HG02642 (cell line): ENCODE measurements at regions not wholly inside any gene's neighbourhood (a gene's known extent, or its start where the extent isn't known, plus 50 kb on each side); places are given as distances from the start of the nearest gene placed in this dataset.

Experiments used
- ATAC-seq: cut with Tn5 transposase; IDR thresholded peaks from one replicate; pipeline ENCODE4 v1.9.1; 2021; ENCODE audit warnings: mild to moderate bottlenecking; ENCODE audit not compliant: unreplicated experiment, poor library complexity

DNA sequence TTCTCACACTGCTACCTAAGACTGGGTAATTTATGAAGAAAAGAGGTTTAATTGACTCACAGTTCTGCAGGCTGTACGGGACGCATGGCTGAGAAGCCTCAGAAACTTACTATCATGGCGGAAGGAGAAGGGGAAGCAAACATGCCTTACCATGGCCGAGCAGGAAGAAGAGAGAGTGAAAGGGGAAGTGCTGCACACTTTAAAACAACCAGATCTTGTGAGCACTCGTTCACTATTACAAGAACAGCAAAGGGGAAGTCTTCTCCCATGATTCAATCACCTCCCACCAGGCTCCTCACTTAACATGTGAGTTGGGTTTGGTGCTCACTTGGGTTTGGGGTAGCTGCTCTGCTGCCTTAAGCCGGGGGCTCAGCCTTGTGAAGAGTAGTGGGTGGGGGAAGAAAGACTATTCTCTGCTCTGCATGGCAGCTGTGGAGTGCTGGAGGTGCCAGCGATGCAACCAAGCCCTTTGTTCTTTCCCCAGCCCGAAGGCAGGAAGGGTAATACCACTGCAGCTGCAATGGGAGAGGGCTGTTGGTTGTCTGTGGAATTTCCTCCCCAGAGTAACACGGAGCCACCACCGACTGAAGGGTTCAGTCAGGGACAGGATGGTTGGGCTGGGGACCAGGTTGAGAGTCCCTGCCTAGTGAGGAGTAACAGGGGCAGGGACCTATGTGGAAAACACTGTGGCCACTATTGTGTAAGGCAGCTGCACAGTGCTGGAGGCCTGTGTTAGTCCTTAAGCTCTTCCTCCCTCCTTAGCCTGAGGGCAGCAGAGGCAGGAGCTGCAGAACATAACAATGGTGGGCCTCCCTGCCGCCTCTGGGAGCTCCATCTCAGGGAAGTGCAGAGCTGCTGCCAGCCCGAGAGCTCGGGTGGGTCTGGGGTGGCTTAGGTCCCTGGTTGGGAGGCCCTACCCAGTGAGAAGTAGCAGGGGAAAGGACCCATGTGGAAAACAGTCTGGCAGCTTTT lies 1262.5 kb downstream of the EFNB2 start:
- ATAC-seq: no peak

DNA sequence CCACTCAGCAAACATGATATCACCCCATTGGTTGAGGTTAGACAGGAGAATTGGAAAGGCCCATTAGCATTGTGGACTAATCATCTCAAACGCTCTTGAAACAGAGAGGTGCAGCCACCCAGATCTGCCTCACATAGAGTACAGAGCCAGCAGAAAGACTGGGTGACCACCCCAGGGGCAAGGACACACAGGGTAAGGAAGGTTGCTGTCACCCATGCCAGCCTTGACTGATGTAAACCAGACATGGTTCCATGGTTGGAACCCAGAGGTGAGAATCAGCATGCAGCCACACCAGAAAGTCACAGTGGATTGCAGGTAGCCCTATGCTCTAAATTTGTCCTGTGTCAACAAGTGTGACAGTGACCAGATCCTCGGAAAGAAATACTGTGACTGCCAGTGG lies 1268.8 kb downstream of the EFNB2 start:
- no peak for ATAC-seq

DNA sequence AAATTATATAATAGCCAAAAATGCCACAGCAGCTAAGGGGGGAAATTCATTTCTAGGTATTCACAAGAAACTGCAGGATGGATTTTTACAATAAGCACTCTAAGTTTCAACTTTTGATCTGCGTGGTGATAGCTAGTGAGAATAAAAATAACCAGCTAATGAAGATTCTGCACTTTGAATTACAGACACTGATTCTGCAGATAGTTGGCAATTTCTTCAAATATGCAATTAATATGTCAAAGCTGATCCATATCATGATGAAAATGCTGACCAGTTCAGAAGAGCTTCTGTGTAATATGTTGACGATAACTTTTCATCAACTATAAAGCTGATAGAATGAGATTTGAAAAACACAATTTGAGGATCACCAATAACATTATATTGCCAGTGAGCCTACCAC lies 1272.9 kb downstream of the EFNB2 start:
- no peak for ATAC-seq

DNA sequence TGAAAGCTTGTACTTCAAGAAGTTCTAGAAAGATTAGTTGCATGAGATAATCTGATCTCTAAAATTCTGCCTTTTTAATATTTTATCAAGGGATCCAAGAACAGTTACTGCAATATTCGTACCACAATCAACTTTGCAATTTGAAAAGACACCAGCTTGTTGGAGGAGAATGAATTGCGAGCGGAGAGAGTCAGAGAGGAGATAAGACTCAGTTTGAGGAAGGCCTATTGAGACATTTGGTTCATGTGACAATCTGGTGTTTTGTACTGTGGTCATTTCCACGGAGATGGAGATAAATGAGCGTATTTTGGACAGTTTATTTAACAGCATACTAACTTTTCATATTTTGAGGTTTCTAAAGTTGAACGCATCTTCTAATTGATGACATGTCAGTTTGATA lies 1276.0 kb downstream of the EFNB2 start:
- no peak for ATAC-seq

DNA sequence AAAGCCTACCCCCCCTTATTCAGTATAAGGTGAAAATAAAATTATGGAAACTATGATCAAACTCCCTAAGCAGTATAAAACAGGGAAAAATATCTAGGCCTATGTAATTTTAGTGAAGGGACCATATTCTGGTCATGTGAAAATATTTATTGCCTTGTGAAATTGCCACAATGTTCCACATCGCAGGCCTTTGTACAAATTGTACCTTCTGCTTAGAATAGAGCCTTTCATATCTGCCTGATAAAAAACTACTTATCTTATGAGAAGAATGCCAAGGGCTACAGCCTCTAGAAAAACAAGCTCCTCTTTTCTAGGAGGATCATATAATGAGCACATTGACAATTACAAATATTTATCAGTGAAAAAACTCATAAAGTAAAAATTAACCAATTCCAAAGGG lies 1280.0 kb downstream of the EFNB2 start:
- no peak for ATAC-seq

DNA sequence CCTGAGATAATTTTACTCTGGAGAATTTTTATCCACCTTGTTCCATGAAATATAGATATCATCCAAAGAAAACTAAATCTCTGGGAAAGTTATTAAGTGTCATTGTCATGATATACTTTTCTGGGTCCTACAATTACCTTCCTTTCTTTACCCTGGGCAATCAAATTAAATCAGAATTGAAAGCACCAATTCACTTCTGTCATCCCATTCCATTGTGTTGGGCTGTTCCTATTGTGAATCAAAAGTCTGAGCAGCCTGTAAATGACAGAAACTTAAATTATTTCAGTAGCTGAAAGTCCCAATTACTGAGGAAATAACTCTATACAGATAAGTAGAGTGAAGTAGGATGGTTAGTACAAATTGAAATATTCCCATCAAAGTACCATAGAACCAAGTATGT lies 1284.2 kb downstream of the EFNB2 start:
- ATAC-seq: no peak

DNA sequence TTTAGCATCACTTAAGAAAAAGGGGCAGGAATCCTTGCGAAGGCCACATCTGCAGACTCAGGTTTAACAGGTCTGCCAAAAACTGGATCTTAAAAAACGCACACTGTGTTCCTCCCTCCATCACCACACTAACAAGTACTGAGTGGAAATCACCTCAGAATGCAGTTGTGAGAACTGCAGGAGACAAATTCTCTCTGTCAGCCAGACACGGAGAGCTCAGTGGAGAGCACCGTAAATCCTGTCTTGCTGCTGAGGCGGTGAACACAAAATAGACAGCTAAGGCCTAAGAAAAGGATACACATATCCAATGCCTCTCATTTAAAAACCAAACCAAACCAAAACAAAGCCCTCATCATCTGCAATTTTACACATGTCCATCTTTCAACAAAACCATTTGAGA lies 1287.6 kb downstream of the EFNB2 start:
- no peak for ATAC-seq

DNA sequence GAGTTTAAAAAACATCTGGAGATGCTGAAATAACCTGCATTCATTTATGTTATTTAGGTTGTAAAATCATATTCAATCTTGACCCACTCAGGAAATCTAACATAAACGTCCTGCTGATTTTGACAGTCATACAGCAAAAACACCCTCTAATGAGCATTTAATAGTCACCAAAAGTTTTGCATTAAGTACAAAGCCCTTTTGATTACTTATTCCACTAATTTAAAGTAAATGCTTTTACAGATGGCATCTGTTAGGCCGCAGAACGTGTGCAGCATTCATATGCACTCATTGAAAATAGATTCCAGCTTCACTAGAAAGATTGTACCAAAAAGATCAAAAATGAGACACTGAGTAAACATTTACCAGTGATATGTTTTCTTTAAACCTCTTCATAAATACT lies 1295.1 kb downstream of the EFNB2 start:
- no peak for ATAC-seq

DNA sequence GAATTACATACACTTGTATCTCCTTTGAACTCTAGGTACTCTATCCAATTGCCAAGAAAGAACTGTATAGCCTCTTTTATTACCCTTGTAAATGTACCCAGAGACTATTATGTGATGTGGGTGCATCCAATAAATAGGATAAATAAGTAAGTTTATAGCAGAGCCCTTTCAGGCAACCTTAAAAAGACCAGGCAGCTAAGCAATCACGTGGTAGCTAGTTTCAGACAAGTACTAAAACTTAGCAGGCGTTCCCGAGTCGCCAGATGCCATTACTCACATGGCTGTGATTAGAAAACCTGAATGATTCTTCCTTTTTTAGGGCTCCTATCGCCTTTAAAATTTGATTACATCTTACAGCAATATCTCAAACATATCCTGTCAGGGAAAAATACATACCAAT lies 1303.0 kb downstream of the EFNB2 start:
- no peak for ATAC-seq

DNA sequence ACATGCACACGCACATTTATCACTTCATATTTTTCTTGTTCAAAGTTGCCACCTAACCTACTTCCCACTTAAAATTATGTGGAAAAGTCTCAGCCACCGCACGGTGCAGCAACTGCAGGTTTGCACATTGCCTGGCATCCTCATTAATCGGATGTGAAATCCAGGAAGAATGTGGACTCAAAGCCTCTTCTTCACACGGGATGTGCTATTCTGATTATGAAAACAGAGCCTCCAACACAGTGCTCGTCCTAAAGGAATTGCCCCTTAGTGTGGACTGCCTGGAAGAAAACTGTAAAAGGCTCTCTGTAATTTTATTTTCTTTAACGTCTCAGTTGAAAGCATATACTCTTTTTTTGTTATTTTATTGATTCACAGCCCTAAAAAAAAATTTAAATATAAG lies 1303.5 kb downstream of the EFNB2 start:
- ATAC-seq: no peak

DNA sequence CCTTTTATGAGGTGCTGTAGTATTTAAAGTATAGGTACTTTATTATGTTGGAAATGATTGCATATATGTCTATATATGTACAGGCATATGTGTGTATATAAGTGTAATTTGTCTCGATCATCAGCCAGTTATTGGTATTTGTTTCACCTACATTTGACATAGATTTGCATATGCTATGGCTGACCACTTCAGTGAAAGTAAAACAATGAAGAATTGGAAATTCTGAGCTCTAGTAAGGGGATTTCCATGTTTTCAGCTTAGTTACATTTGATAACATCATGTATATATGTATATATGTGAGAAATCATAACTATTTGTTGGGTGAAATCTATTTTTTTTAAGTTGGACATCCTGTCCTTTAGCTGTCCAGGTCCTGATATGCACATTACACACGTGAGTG lies 1303.9 kb downstream of the EFNB2 start:
- ATAC-seq: no peak

DNA sequence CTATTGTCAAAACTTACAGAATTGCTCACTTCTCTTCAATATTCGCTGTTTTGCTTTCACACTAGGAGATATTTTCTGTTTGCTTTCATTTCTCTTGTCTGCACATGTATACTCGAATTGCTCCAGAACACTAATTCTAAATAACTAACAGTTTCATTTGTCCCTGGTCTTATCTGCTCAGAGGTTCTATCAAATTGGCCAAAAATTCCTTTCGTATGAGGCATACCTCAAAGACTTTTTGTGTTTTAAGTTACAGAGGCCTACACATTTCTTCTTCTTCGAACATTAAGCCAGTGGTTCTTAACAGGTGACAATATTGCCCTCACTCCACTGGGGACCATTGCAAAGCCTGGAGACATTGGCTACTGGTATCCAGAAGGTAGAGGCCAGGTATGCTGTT lies 1314.6 kb downstream of the EFNB2 start:
- ATAC-seq: no peak

DNA sequence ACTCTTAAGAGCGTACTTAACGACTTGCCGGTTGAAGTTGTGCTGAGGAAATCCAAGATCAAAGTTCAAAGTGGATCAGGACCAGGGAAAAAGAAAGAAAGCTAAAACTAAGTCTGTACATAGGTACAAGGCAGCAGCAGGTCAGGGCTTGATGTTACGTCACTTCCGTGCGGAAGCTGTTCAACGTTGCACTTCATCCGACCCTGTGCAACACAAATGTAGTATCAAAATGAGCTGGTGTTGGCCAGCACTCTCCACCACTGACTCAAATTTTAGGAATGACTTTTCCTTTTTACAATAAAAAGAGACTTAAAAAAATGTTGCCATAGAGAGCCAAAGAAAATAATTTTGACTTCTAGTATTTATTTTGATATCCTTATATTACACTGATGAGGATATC lies 1315.4 kb downstream of the EFNB2 start:
- no peak for ATAC-seq

DNA sequence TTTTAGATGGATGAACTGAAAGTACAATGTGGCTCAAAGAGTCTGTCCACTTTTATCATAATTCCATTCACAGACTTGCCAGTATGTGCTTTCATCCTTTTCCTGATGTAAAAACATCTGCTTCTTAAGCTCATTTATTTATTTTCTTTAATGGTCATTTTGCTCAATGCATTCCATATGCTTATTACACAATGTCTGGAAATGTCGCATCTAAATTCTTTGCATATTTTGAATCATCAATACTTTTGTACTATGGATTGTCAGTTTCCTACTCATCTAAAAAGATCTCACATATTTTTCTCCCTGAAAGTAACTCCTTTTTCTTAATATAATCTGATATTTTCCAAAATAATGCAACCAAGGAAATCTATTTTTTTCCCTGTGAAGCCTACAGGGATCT lies 1315.8 kb downstream of the EFNB2 start:
- ATAC-seq: no peak

DNA sequence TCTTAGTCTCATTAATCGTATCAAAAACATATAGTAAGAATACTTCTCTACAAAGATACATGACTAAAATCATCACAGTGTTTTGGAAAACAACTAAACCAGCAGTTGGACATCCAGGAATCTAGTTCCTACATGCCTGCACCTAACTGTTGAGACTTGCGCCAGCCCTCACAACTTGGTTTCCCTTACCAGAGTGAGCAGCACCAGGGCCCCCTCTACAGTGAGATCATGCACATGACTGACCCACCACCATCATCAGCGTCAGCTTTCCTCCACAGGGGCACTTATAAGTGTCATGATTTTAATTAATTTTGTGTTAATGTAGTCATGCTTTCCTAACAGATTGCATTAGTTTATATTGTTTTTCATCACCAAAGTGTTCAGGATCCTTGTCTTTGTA lies 1322.0 kb downstream of the EFNB2 start:
- ATAC-seq: no peak

DNA sequence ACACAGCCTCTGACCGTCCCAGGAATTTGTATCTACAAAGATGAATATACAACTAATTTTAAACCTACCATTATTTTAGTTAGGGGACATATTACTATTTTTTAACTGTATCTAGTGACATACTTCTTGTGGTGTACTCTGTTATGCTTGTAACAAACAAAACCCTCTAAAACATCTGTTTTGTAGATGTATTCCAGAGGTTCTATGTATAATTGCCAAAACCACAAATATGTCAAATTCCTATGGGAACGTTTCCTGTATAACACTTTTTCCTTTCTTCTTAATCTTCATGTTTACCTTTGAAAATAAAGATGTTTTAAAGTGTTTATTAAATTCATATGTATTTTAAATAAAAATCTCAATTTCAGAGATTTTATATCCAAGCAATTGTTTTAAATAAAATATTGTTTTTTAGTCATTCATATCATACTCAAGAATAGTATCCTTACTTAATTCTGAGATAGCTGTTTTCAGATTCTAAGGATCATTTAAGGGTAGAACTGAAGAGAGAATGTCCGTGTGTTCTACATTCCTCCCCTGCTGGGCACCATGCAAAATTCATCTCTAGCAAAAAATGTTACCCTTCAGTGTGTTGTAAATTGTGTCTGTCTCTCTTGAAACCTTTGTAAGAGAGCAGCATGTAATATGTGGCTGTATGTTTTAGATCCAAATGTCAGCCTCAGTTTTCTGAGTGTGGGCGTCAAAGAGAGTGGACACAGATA lies 1327.7 kb downstream of the EFNB2 start:
- ATAC-seq: no peak

DNA sequence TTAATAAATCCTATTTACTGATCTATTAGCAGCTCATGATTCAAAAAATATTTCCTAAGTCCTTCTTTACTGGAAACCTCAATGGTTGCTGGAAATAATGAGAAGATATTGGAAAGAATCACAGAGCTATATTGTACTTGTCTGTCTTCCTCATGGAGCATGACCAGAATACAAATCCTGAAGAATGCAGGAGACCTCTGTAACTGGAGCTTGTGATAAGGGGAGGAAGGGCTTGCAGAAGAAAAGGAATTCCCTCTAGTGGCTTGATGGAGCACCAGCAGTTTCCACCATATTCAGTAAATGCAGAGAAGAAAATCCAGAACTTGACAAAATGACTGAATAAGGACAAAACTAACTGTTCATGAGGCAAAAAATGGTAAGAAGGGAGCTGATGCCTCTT lies 1333.1 kb downstream of the EFNB2 start:
- peak; percentile 69 for ATAC-seq

DNA sequence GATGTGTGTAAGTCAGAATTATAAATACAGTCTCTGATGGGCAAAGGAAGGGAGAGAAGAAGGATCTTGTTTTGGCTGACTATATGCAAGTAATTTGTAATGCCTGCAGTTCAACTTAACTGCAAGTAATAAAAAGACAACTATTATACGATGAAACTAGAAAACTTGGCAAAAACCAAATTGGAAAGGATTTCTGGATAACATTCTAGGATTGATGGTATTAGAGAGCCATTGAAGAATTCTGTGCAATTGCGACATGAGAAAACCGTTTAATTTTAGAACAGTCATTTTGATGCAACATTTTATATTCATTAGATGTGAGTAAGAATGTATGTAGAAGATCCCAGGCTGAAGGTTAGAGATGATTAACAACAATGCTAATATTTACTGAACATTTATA lies 1334.1 kb downstream of the EFNB2 start:
- no peak for ATAC-seq

DNA sequence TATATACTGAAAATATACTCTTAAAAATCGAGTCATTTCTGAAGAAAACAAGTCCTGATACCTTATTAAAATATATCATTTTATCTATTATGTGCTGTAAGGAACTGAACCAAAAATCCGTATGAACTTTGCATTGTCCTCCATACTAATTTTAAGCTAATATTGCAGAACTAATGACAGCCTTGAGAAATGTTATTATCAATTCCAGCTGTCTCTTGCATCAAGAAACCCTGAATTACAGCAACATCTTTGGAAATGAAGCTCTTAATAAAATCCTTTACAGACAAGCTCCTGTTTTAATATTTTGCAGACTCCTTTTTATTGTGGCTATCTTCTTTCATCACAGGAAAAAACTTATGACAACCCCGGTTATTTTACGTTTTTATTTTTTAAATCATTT lies 1335.3 kb downstream of the EFNB2 start:
- no peak for ATAC-seq

DNA sequence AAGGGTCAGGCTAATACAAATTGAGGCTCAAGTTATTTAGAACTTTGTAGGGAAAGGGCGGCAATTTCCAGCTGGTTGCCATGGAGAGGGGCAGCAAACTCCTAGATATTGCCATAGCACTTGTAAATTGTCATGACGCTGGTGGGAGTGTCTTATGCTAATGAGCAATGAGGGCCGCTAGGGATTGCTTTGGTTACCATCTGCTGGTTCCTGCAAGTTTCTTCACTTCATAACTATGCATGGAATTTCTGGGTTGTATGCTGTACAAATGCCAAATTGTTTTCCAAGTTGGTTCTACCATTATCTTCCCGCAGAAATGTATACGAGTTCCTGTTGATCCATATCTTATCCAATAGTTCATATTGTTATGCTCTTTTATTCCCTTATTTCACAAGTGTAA lies 1339.4 kb downstream of the EFNB2 start:
- no peak for ATAC-seq

DNA sequence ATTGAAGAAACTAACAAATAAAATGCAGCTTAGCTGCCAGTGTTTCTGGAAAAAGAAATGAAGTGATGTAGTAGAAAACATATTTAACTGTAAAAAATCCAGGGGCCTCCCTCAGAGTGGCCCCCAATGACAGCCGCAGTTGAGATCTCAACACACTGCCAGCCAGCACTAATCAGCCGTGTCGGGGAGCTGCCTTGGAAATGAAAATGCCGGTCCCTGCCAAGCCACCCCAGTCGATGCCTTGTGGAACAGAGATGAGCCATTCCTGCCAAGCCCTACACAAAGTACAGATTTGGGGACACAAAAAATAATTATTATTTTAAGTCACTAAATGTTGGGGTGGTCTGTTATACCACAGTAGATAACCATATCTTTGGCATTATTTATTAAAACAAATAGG lies 1342.4 kb downstream of the EFNB2 start:
- ATAC-seq: no peak

DNA sequence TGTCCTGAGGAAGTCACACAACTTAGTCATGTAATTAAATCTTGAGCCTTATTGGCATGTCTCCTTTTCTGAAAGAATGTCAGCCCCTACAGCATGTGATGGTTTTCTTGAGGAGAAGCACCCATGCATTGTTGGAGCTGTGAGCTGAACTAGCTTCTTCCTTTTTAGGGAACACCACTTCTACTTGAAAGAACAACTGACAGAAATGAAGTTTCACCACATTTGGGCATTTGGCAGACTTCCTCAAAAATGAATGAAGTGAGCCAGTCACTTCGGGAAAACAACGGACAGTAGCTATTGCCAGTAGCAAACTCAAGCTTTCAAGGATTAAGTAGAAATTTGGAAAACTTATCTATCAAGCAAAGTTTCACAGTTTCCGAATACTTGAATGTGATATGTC lies 1351.3 kb downstream of the EFNB2 start:
- ATAC-seq: no peak
